Smooth muscle cell (in vitro differentiated cells): ENCODE measurements at regions not wholly inside any gene's neighbourhood (a gene's known extent, or its start where the extent isn't known, plus 50 kb on each side); places are given as distances from the start of the nearest gene placed in this dataset.

Source experiments
- DNase-seq: peaks from one replicate; lab custom pipeline; 2025; ENCODE audit not compliant: unreplicated experiment; lab: John Stamatoyannopoulos, UW
- H2AFZ ChIP-seq: fragments of 200-600 bp; sonication (generic); 2 replicates; pipeline ENCODE4 v1.6.0; 2016; ENCODE audit warnings: antibody characterized with exemption, low read depth, mild to moderate bottlenecking
- H3F3A ChIP-seq: fragments of 200-600 bp; sonication (generic); 2 replicates; pipeline ENCODE4 v1.6.0; 2017; ENCODE audit warnings: antibody characterized with exemption, low read depth
- H3K27ac ChIP-seq: fragments of 200-600 bp; sonication (generic); 2 replicates; pipeline ENCODE4 v1.5.1; 2016; ENCODE audit warnings: low read depth, mild to moderate bottlenecking
- H3K27me3 ChIP-seq: fragments of 200-600 bp; sonication (generic); 2 replicates; pipeline ENCODE4 v1.6.1; 2016; ENCODE audit warnings: low read depth, mild to moderate bottlenecking
- H3K36me3 ChIP-seq: fragments of 200-600 bp; sonication (generic); 2 replicates; pipeline ENCODE4 v1.5.1; 2016; ENCODE audit warnings: low read depth
- H3K4me1 ChIP-seq: fragments of 200-600 bp; sonication (generic); 2 replicates; pipeline ENCODE4 v1.5.1; 2016; ENCODE audit warnings: low read depth
- H3K4me2 ChIP-seq: fragments of 200-600 bp; sonication (generic); 2 replicates; pipeline ENCODE4 v1.6.0; 2016; ENCODE audit warnings: mild to moderate bottlenecking
- H3K4me3 ChIP-seq: fragments of 200-600 bp; sonication (generic); 2 replicates; pipeline ENCODE4 v1.5.1; 2016; ENCODE audit warnings: mild to moderate bottlenecking
- H3K79me2 ChIP-seq: fragments of 200-600 bp; sonication (generic); 2 replicates; pipeline ENCODE4 v1.6.0; 2016; ENCODE audit warnings: low read depth, mild to moderate bottlenecking
- H3K9ac ChIP-seq: fragments of 200-600 bp; sonication (generic); 2 replicates; pipeline ENCODE4 v1.6.0; 2016; ENCODE audit warnings: low read depth
- H3K9me3 ChIP-seq: fragments of 200-600 bp; sonication (generic); replicated peaks from 2 replicates; pipeline ENCODE4 v1.5.1; 2016; ENCODE audit warnings: low read depth
- H4K20me1 ChIP-seq: fragments of 200-600 bp; sonication (generic); 2 replicates; pipeline ENCODE4 v1.6.0; 2016; ENCODE audit warnings: low read depth
- CTCF ChIP-seq: fragments of 200-600 bp; sonication (generic); IDR thresholded peaks from 2 replicates; pipeline ENCODE4 v1.5.1; 2017; ENCODE audit warnings: borderline replicate concordance, mild to moderate bottlenecking, antibody characterized with exemption; ENCODE audit not compliant: insufficient read depth, poor library complexity, severe bottlenecking
- WGBS: methylation state at CpG from one replicate; pipeline ENCODE4 v1.1.7; 2016; ENCODE audit warnings: low lambda C conversion rate; 5-methylcytosine and 5-hydroxymethylcytosine counted together

GRCh38 chr3:86221601-86222000 lies 769.3 kb downstream of the VGLL3 start:
- WGBS: 96% methylated on average over 3 of the region's 3 CpGs
- no peaks in the 10 kb centered on the region for H4K20me1 ChIP-seq
- no peaks in the 10 kb centered on the region for H3F3A ChIP-seq

DNA sequence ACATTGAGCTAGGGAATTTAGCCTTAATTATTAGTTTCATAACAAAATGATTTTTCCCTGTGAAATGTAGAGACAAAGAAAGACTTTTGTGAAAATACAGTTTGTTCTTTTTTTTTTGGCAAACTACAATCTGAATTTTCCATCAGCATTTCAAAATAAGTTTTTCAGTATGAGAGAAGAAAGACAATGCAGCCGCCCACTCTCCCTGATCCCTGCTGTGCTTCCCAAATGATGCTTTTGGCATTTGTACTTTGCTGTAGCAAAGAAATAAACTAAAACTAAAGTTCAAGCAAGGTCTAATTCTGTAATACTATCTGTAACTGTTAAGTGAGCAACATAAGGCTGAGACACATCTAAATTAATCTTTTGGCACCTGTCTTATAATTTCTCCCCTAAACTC lies 782.2 kb downstream of the VGLL3 start:
- Histone ChIP-seq H3K9ac (no peak overlapping the region), H3K27ac (no peak overlapping the region), H3K9me3 (no peaks in the 10 kb centered on the region), H3K27me3 (no peaks in the 10 kb centered on the region), H4K20me1 (no peaks in the 10 kb centered on the region), H3K36me3 (no peaks in the 10 kb centered on the region), H3K4me2 (no peak overlapping the region), H2AFZ (no peak overlapping the region), H3F3A (no peaks in the 10 kb centered on the region), H3K4me3 (no peak overlapping the region), H3K79me2 (no peaks in the 10 kb centered on the region), H3K4me1 (no peaks in the 10 kb centered on the region)
- 89% methylated on average over 1 of the region's 1 CpG for WGBS
- no peak for DNase-seq
- TF ChIP-seq CTCF: no peak

More at GRCh38 chr3:86221601-86222000, 769.3 kb downstream of the VGLL3 start:
- H3K27me3 ChIP-seq: no peaks in the 10 kb centered on the region
- no peaks in the 10 kb centered on the region for H3K79me2 ChIP-seq
- H3K4me2 ChIP-seq: no peak overlapping the region
- no peak overlapping the region for H2AFZ ChIP-seq
- no peaks in the 10 kb centered on the region for H3K36me3 ChIP-seq
- no peak for TF ChIP-seq CTCF
- H3K27ac ChIP-seq: no peak overlapping the region
- DNase-seq: no peak
- no peak overlapping the region for H3K4me3 ChIP-seq
- no peak overlapping the region for H3K9ac ChIP-seq
- no peaks in the 10 kb centered on the region for H3K4me1 ChIP-seq
- no peaks in the 10 kb centered on the region for H3K9me3 ChIP-seq

GRCh38 chr3:86182606-86183005 lies 808.3 kb downstream of the VGLL3 start:
- 94% methylated on average over 2 of the region's 2 CpGs for WGBS
- H2AFZ ChIP-seq: no peak overlapping the region
- DNase-seq: no peak
- H4K20me1 ChIP-seq: no peaks in the 10 kb centered on the region
- no peak for TF ChIP-seq CTCF
- no peaks in the 10 kb centered on the region for H3F3A ChIP-seq
- no peak overlapping the region for H3K4me3 ChIP-seq
- no peaks in the 10 kb centered on the region for H3K36me3 ChIP-seq
- H3K4me1 ChIP-seq: peaks cover 5% of the 10 kb centered on the region
- H3K79me2 ChIP-seq: no peaks in the 10 kb centered on the region
- no peak overlapping the region for H3K9ac ChIP-seq
- no peak overlapping the region for H3K27ac ChIP-seq
- H3K4me2 ChIP-seq: no peak overlapping the region
- H3K9me3 ChIP-seq: no peaks in the 10 kb centered on the region
- H3K27me3 ChIP-seq: no peaks in the 10 kb centered on the region

- no peak overlapping the region for H3K4me2 ChIP-seq
- no peak overlapping the region for H2AFZ ChIP-seq
- DNase-seq: no peak
- no peaks in the 10 kb centered on the region for H3K9me3 ChIP-seq
- peaks cover 9% of the 10 kb centered on the region for H3K4me1 ChIP-seq
- H3K27ac ChIP-seq: no peak overlapping the region
- 58% methylated on average over 2 of the region's 2 CpGs for WGBS
- no peak overlapping the region for H3K9ac ChIP-seq
- H3K27me3 ChIP-seq: no peaks in the 10 kb centered on the region
- H3K79me2 ChIP-seq: no peaks in the 10 kb centered on the region
- peak; percentile 18 for TF ChIP-seq CTCF
- H3K36me3 ChIP-seq: no peaks in the 10 kb centered on the region
- no peak overlapping the region for H3K4me3 ChIP-seq
- no peaks in the 10 kb centered on the region for H4K20me1 ChIP-seq
- no peaks in the 10 kb centered on the region for H3F3A ChIP-seq
Observed at GRCh38 chr3:86180696-86181095, 810.3 kb downstream of the VGLL3 start.
